Skeletal muscle cell (primary cell): ENCODE measurements at regions not wholly inside any gene's neighbourhood (a gene's known extent, or its start where the extent isn't known, plus 50 kb on each side); places are given as distances from the start of the nearest gene placed in this dataset.

Experiments used
- DNase-seq: peaks from one replicate; pipeline ENCODE4 v3.0.0-alpha.2; 2010; ENCODE audit warnings: low read depth
- H3K4me3 ChIP-seq: 2 replicates; pipeline ENCODE4 v1.5.1; 2011; ENCODE audit warnings: low read depth, mild to moderate bottlenecking, control low read depth, low read length, moderate library complexity

DNA sequence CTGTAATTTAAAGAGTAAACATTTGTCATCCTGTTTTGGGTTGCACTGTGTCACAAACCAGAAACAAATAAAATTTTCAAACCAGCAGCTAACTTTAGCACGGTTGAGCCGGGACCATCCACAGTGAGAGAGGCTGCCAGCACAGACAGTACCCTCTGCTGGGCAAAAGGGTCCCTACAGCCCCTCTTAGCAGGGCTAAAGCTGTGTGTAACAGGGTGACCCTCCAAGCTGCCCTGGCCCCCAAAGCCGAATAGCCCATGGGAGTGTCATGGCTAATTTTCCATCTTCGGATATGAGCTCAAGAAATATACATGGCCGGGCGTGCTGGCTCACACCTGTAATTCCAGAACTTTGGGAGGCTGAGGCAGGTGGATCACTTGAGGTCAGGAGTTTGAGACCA, 157.1 kb upstream of the GRIN2B start:
- H3K4me3 ChIP-seq, result no peak overlapping the region
- no peak for DNase-seq

DNA sequence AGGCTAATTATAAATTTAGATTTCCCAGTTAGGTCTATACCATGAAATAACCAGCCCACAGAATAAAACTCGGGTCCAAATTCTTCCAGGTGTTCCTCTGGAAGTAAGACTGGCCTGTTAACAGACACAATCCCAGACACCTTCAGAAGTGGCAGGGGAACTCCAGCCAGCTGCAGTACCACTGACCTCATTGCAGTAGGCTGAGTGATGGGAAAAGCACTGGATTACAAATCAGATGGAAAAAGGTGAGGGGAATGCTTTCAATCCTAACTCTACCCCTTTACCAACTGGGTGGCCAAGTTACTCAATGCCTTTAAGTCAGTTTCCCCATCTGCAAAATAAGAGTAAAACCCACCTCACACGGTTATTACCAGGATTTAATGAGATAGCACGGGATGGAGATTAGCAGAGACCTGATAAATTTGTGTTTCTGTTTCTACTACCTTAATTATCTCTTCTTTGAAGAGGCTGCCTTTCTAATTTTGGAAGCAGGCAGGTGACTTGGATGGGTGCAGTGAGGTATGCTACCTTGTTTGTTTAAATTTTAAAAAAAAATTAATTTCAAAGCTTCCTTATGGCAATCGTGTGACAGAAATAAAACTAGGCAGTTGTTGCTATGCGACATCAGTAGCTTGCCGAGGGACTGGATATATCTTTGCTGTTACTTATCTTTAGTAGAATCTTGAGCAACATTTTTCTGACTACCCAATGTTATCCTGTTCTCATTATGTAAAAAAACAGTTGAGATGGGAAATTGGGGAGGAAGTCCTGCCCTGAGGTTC, 167.3 kb upstream of the GRIN2B start:
- no peak for DNase-seq
- no peak overlapping the region for H3K4me3 ChIP-seq

GRCh38 chr12:14153803-14154202, 172.4 kb upstream of the GRIN2B start:
- H3K4me3 ChIP-seq, result no peak overlapping the region
- no peak for DNase-seq

- no peak for DNase-seq
- H3K4me3 ChIP-seq, result no peak overlapping the region
Measured at GRCh38 chr12:14156606-14157005, 175.2 kb upstream of the GRIN2B start.

- no peak for DNase-seq
- H3K4me3 ChIP-seq, result no peak overlapping the region
Measured at GRCh38 chr12:14157088-14157747, 175.8 kb upstream of the GRIN2B start.

DNA sequence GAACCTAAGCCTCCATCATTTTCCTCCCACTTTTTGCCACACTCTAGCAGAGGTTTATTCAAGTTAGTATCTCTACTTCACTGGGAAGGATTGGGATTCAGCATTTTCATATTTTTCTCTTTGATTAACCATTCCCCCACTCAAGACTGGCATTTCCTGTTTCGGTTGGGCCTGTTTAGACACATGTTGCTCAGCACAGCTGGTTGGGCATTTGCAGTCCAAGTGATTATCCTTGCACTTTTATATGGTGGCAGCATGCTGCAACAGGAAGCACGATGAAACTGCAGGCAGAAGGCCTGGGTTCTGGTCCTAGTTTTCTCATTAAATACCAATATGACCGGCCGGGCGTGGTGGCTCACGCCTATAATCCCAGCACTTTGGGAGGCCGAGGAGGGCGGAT, 182.9 kb upstream of the GRIN2B start:
- no peak overlapping the region for H3K4me3 ChIP-seq
- no peak for DNase-seq

- no peak overlapping the region for H3K4me3 ChIP-seq
- peak; percentile 7 for DNase-seq
Measured at GRCh38 chr12:14167005-14167628, 185.7 kb upstream of the GRIN2B start.

DNA sequence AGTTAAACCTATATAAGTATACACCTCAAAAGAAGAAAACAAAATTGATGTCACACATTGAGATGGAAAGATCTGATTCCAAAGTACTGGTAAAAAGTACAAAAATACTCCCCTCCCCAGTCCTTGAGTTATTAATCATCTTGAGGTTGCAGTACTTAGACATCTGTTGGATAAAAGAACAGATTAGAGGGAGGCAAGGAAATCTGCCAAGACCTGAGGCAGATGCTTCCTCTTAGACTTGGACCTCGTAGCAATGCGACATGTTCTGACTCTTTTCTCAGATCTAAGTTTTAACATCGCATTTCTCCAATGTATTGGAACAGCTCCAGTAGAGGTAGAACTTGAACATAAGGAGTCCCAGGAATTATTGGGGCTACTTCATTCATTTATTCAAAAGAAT, 187.9 kb upstream of the GRIN2B start:
- H3K4me3 ChIP-seq, result no peak overlapping the region
- no peak for DNase-seq

- DNase-seq, result no peak
- H3K4me3 ChIP-seq, result no peak overlapping the region
Measured at GRCh38 chr12:14171106-14171505, 189.7 kb upstream of the GRIN2B start.

DNA sequence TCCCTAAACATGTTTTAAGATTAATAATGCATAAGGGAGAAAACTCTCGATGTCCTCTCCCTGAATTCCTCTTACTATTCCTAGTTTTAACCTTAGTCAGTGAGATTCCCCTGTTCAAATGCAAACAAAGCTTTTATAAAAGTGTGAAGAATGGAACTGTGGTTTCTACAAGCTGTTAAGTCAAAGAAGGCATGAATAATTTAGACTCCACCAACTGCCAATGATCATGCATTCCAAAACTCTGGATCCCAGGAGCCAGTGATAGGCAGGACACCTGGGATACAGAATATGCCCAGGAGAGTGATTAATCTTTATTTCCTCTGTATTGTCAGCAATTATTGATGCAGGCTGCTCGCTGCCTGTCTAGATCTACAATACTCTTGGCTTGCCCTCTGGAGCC, 190.3 kb upstream of the ATF7IP start:
- no peak for DNase-seq
- H3K4me3 ChIP-seq, result no peak overlapping the region

DNA sequence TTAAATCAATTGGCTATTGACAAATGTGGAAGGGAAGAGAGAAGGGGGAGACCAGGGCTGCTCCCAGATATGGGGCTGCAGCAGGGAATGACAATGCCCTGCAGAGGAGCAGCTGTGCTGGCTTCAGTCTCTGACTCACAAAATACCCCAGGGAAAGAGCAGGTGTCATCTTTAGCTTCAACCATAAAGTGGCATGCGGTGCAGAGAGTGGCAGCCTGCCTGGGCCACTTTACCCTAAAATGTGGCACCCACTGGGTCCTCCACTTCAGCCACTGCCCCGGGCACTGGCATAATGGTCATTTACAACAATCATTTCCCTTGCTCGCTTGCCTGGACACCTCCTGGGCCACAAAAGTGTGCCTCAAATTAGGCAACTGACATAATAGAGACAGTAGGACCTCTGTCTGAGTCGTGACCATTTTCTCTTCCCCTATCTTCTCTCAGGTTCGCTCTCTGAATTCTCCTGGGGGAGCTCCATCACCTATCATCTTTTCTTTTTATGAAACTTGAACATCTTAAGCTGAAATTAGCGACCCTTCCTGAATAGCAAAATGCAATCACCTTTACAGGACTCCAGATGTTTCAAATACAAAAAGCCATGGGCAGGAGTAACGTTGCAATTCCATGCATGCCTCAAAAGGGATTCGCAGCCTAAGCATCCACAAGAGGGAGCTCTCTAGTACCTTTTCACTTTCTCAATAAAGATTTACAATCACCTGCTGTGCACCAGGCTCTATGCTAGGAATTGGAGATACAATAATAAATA, 179.9 kb upstream of the ATF7IP start:
- peak; percentile 4 for DNase-seq

GRCh38 chr12:14186193-14186502, 179.3 kb upstream of the ATF7IP start:
- no peak overlapping the region for H3K4me3 ChIP-seq
- no peak for DNase-seq

More for the DNA sequence above, 179.9 kb upstream of the ATF7IP start:
- H3K4me3 ChIP-seq, result no peak overlapping the region

DNA sequence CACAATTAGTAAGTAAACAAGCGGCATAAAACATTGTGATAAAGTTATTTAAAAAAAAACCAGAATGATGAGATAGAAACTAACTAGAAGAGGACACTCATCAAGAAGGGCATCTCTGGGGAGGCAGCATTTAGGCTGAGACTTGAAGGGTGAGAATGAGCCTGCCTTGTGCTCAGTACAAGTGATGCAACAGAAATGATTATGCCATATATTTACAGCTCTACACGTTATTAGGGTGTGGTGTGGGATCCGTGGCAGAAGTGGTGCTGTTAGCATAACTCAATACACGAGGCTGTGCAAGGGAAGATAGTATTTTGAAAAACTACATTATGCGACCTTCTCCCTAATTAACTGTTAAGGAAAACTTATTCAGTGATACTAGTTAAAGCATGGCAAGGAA, 178.5 kb upstream of the ATF7IP start:
- H3K4me3 ChIP-seq, result no peak overlapping the region

DNA sequence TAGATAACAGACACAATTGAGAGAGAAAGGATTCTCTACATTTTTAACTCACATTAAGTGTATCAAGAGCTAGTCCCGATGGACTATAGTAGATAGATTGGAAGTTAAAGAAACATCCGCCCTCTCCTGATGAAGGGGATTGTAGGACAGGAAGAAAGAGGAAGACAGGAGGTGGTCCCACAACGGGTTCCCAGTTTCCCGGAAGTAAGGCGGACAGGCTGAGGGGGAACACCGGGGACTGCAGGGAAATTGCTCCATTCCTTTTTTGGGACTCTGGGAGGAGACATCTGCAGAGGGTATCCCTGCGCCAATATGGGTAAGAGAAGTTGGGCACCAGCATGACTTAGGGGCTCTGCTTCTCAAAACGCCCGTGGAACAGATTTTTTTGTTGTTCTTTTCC, 177.5 kb upstream of the ATF7IP start:
- no peak for DNase-seq
- H3K4me3 ChIP-seq, result no peak overlapping the region

More for the DNA sequence above, 178.5 kb upstream of the ATF7IP start:
- DNase-seq, result no peak

DNA sequence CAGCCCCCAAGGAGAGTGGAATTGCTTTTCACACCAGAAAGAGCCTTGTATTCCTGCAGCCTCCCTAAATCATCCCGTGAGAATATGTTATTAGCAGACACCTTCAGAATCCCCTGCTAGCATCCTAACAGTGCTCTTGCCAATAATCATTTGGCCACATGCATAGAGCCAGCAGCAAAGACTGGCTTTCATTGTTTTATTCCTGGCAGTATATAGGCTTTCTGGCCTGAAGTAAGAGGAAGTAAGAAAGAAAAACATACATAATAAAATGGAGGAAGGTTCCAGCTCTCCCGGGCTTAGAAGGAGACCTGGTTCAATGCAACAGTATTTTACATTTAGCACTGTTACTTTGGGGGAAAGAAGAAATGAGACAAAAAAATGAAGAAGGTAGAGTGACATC, 176.7 kb upstream of the ATF7IP start:
- no peak for DNase-seq
- H3K4me3 ChIP-seq, result no peak overlapping the region

DNA sequence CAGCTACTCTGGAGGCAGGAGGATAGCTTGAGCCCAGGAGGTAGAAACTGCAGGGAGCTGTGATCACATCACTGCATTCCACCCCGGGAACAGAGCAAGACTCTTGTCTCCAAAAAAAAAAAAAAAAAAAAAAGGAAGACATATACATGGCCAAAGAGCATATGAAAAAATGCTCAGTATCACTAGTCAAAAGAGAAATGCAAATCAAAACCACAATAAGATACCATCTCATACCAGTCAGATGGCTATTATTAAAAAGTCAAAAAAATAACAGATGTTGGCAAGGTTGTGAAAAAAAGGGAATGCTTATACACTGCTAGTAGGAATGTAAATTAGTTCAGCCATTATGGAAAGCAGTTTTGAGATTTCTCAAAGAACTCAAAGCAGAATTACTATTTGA, 174.8 kb upstream of the ATF7IP start:
- no peak overlapping the region for H3K4me3 ChIP-seq
- DNase-seq, result no peak

DNA sequence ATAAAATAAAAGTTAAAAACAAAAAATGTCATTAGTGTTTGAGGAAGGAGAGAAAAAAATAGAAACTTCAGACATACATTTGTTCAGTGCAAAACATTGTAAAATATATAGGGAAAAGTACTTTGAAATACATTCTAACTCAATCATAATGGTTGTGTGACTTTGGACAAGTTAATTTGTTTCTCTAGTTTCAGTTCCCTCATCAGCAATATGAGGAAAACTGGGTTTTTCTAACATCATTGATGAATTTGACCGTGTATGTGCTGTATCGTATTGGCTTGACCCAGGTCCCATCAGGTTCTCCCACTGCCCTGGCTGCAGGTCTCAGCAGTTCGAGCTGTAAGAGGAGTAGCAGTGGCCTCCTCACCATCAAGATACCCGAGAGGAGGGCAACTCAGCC, 173.9 kb upstream of the ATF7IP start:
- H3K4me3 ChIP-seq, result no peak overlapping the region
- DNase-seq, result no peak

DNA sequence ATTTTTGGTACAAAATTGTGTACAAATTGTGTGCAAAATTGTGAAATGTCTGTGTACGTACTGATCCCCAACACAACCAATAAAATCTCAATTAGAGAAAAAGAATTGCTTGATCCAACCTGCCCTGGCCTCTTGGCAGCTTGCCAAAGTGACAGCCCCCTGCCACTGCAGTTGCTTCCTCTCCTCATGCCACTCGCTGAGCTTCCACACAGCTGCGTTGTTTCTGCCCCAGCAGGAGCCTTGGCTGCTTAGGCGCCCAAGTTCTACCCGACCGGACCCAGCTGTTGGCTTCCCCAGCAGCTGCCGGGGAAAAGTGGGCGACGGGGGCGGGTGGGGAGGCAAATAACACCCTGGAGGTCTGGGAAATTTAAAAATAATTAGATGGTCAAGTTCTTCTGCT, 171.8 kb upstream of the ATF7IP start:
- peak; percentile 17 for DNase-seq
- no peak overlapping the region for H3K4me3 ChIP-seq

GRCh38 chr12:14194572-14194971, 170.9 kb upstream of the ATF7IP start:
- no peak for DNase-seq
- H3K4me3 ChIP-seq, result no peak overlapping the region

- DNase-seq, result no peak
- no peak overlapping the region for H3K4me3 ChIP-seq
Measured at GRCh38 chr12:14199455-14200198, 165.9 kb upstream of the ATF7IP start.
